Hindlimb muscle (tissue), 1 donor: ENCODE measurements at regions not wholly inside any gene's neighbourhood (a gene's known extent, or its start where the extent isn't known, plus 50 kb on each side); places are given as distances from the start of the nearest gene placed in this dataset.
A peak's percentile ranks its signal among the peaks of the same experiment; 100 is the strongest.

Source experiments
- DNase-seq: peaks from one replicate; pipeline ENCODE4 v3.0.0-alpha.2; 2013

GRCh38 chr18:77862066-77862757, 612.6 kb downstream of the GALR1 start:
- no peak for DNase-seq

- no peak for DNase-seq
Measured at GRCh38 chr18:77865853-77866252, 616.2 kb downstream of the GALR1 start.

GRCh38 chr18:77866351-77866750, 616.7 kb downstream of the GALR1 start:
- no peak for DNase-seq

- DNase-seq, result peak; percentile 32
Measured at GRCh38 chr18:77870199-77870598, 620.6 kb downstream of the GALR1 start.

GRCh38 chr18:77870894-77871293, 621.2 kb downstream of the GALR1 start:
- DNase-seq, result no peak

- no peak for DNase-seq
Measured at GRCh38 chr18:77872166-77872565, 622.5 kb downstream of the GALR1 start.

- no peak for DNase-seq
Measured at GRCh38 chr18:77876319-77876865, 626.7 kb downstream of the GALR1 start.

- no peak for DNase-seq
Measured at GRCh38 chr18:77879829-77880228, 630.2 kb downstream of the GALR1 start.

GRCh38 chr18:77884454-77884853, 634.8 kb downstream of the GALR1 start:
- no peak for DNase-seq

- DNase-seq, result no peak
Measured at GRCh38 chr18:77894060-77894459, 644.4 kb downstream of the GALR1 start.

GRCh38 chr18:77895250-77895649, 645.6 kb downstream of the GALR1 start:
- no peak for DNase-seq

GRCh38 chr18:77896586-77897252, 647.1 kb downstream of the GALR1 start:
- no peak for DNase-seq

- DNase-seq, result no peak
Measured at GRCh38 chr18:77897606-77898005, 648.0 kb downstream of the GALR1 start.

- peak; percentile 47 for DNase-seq
Measured at GRCh38 chr18:77899972-77900754, 650.5 kb downstream of the GALR1 start.

GRCh38 chr18:77905011-77905410, 655.4 kb downstream of the GALR1 start:
- DNase-seq, result no peak

GRCh38 chr18:77905449-77906055, 655.9 kb downstream of the GALR1 start:
- no peak for DNase-seq

- no peak for DNase-seq
Measured at GRCh38 chr18:77906103-77906892, 656.6 kb downstream of the GALR1 start.

GRCh38 chr18:77910347-77910746, 660.7 kb downstream of the GALR1 start:
- no peak for DNase-seq

- DNase-seq, result no peak
Measured at GRCh38 chr18:77911971-77912605, 662.4 kb downstream of the GALR1 start.

- DNase-seq, result no peak
Measured at GRCh38 chr18:77918730-77919129, 669.1 kb downstream of the GALR1 start.

GRCh38 chr18:77919923-77920322, 670.3 kb downstream of the GALR1 start:
- no peak for DNase-seq
